C4-2B (cell line): ENCODE measurements at regions not wholly inside any gene's neighbourhood (a gene's known extent, or its start where the extent isn't known, plus 50 kb on each side); places are given as distances from the start of the nearest gene placed in this dataset.

Experiments
- H3K27ac ChIP-seq: fragments of 450-650 bp; 2 replicates; pipeline ENCODE4 v1.5.1; 2017
- CTCF ChIP-seq: fragments of 450-650 bp; conservative IDR thresholded peaks from 2 replicates; pipeline ENCODE4 v1.5.1; 2017; ENCODE audit warnings: mild to moderate bottlenecking
- ZFX ChIP-seq: fragments of 450-650 bp; IDR thresholded peaks from 2 replicates; pipeline ENCODE4 v1.6.1; 2017

GRCh38 chr3:117272274-117272673, 562.7 kb downstream of the TUSC7 start:
- no peak overlapping the region for H3K27ac ChIP-seq
- TF ChIP-seq CTCF (no peak), ZFX (no peak)

- TF ChIP-seq ZFX (no peak), CTCF (no peak)
- no peak overlapping the region for H3K27ac ChIP-seq
Observed at GRCh38 chr3:117272876-117273523, 563.4 kb downstream of the TUSC7 start.

DNA sequence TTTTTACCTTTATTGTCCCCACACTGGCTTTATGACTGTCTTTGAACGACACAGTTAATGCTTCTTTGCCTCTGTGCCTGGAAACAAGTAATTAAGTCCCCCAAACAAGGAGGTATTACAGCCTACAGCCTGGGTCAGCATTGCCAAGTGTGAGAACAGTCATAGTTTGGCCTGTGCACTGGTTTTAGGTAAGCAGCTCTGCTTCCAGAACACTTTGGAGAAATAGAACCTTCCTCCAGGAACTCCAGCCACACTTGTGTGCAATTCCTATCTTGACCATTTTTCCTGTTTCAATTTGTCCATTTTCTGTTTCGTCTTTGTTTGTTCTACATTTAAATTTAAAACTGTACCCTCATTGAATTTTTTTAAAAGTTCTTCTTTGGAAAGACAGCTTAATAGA, 568.2 kb downstream of the TUSC7 start:
- TF ChIP-seq ZFX (no peak), CTCF (no peak)
- H3K27ac ChIP-seq: no peak overlapping the region

- H3K27ac ChIP-seq: no peak overlapping the region; the same call in 1 of the 2 replicates
Observed at GRCh38 chr3:117278424-117279190, 569.0 kb downstream of the TUSC7 start.

GRCh38 chr3:117281371-117281770, 571.8 kb downstream of the TUSC7 start:
- H3K27ac ChIP-seq: no peak overlapping the region
- TF ChIP-seq ZFX: no peak
- no peak for TF ChIP-seq CTCF

More at GRCh38 chr3:117278424-117279190, 569.0 kb downstream of the TUSC7 start:
- TF ChIP-seq CTCF (no peak; the same call in 1 of the 2 replicates), ZFX (no peak)

GRCh38 chr3:117282566-117282965, 573.0 kb downstream of the TUSC7 start:
- TF ChIP-seq CTCF (no peak), ZFX (no peak)

GRCh38 chr3:117285737-117286136, 576.2 kb downstream of the TUSC7 start:
- TF ChIP-seq ZFX (no peak), CTCF (no peak)
- H3K27ac ChIP-seq: no peak overlapping the region

More at GRCh38 chr3:117282566-117282965, 573.0 kb downstream of the TUSC7 start:
- no peak overlapping the region for H3K27ac ChIP-seq
